Testis (tissue), 2 donors: ENCODE measurements at regions not wholly inside any gene's neighbourhood (a gene's known extent, or its start where the extent isn't known, plus 50 kb on each side); places are given as distances from the start of the nearest gene placed in this dataset.

Experiments
- DNase-seq: peaks from one replicate; pipeline ENCODE4 v3.0.0-alpha.2; 2019
- H3K27ac ChIP-seq, 2 donors: fragments of 200-600 bp; sonication (generic); one replicate each; pipeline ENCODE4 v1.5.1; 2019
- H3K27me3 ChIP-seq: fragments of 200-600 bp; sonication (generic); one replicate; pipeline ENCODE4 v1.5.1; 2019
- H3K36me3 ChIP-seq: fragments of 200-600 bp; sonication (generic); one replicate; pipeline ENCODE4 v1.5.1; 2017; ENCODE audit warnings: low read depth; ENCODE audit errors: missing control alignments
- H3K4me1 ChIP-seq: fragments of 200-600 bp; sonication (generic); one replicate; pipeline ENCODE4 v1.5.1; 2019
- H3K4me3 ChIP-seq, 2 donors: fragments of 200-600 bp; sonication (generic); one replicate each; pipeline ENCODE4 v1.5.1; 2017 to 2019
- H3K9me3 ChIP-seq: fragments of 200-600 bp; sonication (generic); one replicate; pipeline ENCODE4 v1.5.1; 2017
- CTCF ChIP-seq, 3 experiments: fragments of 450-650 bp in 2 of 3; fragments of 200-600 bp in 1 of 3; sonication (generic) in 1 of 3; IDR thresholded peaks; one replicate each; pipeline ENCODE4 v1.5.1; 2016 to 2019; ENCODE audit warnings: antibody characterized with exemption in 3 of 3, mild to moderate bottlenecking in 2 of 3, moderate library complexity in 1 of 3
- POLR2A ChIP-seq: fragments of 450-650 bp; IDR thresholded peaks from one replicate; pipeline ENCODE4 v1.6.1; 2017; ENCODE audit warnings: antibody characterized with exemption, mild to moderate bottlenecking, moderate library complexity
- WGBS, 2 donors: methylation state at CpG; one replicate each; pipeline ENCODE4 v1.1.5; 2018; 5-methylcytosine and 5-hydroxymethylcytosine counted together
- intact Hi-C: fragments of 100-400 bp; cut with DNase I; formaldehyde crosslinking; loops from one replicate; pipeline ENCODE4 v1.15.1; 2023; ENCODE audit warnings: low total_unique reads

DNA sequence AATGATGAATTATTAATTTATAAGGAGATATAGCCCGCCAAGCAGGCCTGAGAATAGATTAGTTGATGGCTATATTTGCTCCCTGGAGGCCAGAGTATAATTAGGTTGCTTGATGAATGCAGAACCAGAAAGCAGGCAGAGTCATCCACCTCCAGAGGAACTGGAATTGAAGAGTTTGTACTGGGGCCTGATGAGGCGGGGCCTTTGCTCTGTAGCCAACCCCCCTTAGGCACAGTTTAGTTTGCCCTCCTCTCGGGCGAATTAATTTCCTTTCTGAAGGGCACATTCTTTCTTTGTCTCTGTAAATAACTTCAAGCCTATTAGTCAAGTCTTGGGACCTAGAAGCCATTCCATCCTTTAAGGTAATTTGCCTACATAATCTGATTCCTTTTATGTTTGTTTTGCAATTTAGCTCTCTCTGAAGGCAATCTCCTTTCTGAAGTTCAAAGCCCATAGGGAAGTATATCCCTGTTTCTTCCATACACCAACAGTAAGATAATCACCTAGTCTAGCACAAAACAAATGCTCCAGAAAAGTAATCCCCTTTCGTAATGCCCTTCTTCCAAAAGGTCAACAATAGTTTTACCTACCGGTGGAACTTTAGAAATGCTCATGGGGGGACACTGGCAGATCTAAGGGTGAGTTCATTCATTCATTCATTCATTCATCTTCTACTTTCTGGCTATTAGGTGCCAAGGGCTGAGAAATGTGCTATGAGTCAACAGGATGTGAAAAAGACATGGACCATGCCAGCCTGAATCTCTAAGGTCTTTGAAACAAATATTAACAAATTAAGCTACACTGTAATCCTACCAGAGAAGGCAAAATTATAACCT, 84.8 kb upstream of the NUDT4 start:
- H3K4me1 ChIP-seq: peaks cover 3% of the 10 kb centered on the region

DNA sequence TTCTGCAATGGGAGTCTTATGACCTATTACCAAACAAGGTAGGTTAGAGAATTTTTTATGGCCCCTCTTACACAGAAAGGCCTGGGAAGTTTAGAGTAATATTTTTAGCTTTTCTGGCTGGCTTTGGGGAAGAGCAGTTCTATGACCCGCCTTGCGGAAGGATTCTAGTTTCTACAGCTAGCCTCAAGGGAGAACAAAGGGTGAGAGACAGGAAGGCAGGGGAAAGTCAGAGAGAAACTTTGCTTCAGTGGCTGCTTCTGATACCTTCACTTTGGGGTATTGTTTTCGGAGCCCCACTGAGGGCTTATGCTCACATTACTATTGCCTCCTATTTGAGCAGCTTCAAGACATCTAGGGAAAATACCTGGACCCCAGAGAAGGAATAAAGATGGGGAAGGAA, 80.7 kb upstream of the NUDT4 start:
- no peak for DNase-seq
- intact Hi-C loops: no loop called here
- peak overlapping the region in 1 of 2 donors; percentile 7 for H3K27ac ChIP-seq
- WGBS, 2 donors: 49 to 79% methylated on average over 3 of the region's 3 CpGs
- H3K27me3 ChIP-seq: no peaks in the 10 kb centered on the region
- H3K9me3 ChIP-seq: no peaks in the 10 kb centered on the region
- peaks cover 3% of the 10 kb centered on the region for H3K4me1 ChIP-seq
- no peak overlapping the region for H3K4me3 ChIP-seq
- TF ChIP-seq CTCF (IDR thresholded peaks at IDR 0.05): no peak
- TF ChIP-seq POLR2A: no peak
- no peaks in the 10 kb centered on the region for H3K36me3 ChIP-seq

More for the DNA sequence above, 84.8 kb upstream of the NUDT4 start:
- no peak for DNase-seq
- Histone ChIP-seq H3K36me3 (no peaks in the 10 kb centered on the region), H3K9me3 (no peaks in the 10 kb centered on the region), H3K4me3 (no peak overlapping the region), H3K27ac (no peak overlapping the region), H3K27me3 (no peaks in the 10 kb centered on the region)
- intact Hi-C loops: no loop called here
- TF ChIP-seq POLR2A (no peak), CTCF (IDR thresholded peaks at IDR 0.05) (no peak)
- 69 to 78% methylated on average over 6 of the region's 6 CpGs for WGBS, 2 donors

DNA sequence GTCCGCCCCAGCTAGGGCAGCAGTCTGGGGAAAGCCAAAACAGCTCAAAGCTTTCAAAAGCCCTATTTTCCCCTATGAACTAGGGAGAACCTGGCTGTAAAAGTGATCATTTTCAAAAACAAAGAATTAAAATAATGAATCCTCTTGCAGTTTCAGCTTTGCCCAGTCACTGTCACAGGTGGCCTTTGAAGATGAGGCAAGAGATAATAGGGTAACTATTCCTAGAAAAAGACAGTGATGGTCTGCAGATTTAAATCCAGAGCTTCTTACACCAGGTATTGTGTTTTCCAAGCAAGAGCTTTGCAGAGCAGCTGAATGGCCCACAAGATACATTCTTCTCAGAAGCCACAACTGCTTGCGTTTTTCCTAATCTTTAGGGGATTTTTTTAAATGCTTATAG, 80.2 kb upstream of the NUDT4 start:
- no peaks in the 10 kb centered on the region for H3K9me3 ChIP-seq
- H3K27ac ChIP-seq: no peak overlapping the region
- H3K4me3 ChIP-seq: no peak overlapping the region
- intact Hi-C loops: no loop called here
- H3K36me3 ChIP-seq: no peaks in the 10 kb centered on the region
- no peak for TF ChIP-seq POLR2A
- DNase-seq: no peak
- H3K27me3 ChIP-seq: no peaks in the 10 kb centered on the region
- H3K4me1 ChIP-seq: peaks cover 6% of the 10 kb centered on the region
- 68 to 82% methylated on average over 2 of the region's 2 CpGs for WGBS, 2 donors

- WGBS, 2 donors: 85% methylated on average over 5 of the region's 5 CpGs
- H3K9me3 ChIP-seq: no peaks in the 10 kb centered on the region
- intact Hi-C loops: no loop called here
- H3K4me3 ChIP-seq: no peak overlapping the region
- no peak overlapping the region for H3K27ac ChIP-seq
- DNase-seq: no peak
- TF ChIP-seq POLR2A: no peak
- TF ChIP-seq CTCF (IDR thresholded peaks at IDR 0.05): no peak
- H3K27me3 ChIP-seq: no peaks in the 10 kb centered on the region
- no peaks in the 10 kb centered on the region for H3K36me3 ChIP-seq
- peaks cover 10% of the 10 kb centered on the region for H3K4me1 ChIP-seq
These were observed 78.4 kb upstream of the NUDT4 start for GRCh38 chr12:93299262-93299846.

DNA sequence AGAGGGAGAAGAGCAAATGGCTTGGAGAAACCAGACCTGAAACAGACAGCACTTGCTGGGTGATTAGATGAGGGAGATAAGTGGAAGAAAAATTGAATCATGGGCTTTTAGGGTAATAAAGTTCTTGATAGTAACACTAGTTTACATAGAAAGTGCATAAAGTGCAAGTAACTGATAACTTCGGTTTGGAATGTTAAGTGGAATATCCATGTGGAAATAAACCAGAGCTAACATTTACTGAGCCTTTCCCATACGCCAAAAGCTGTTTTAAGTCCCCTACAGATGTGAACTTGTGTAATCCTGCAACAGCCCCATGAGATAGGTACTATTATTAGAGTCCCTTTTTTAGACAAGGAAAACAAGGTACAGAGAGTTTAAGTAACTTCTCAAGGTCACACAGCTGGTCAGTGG, 77.1 kb upstream of the NUDT4 start:
- Histone ChIP-seq H3K9me3 (no peaks in the 10 kb centered on the region), H3K36me3 (no peaks in the 10 kb centered on the region), H3K4me3 (no peak overlapping the region), H3K4me1 (peaks cover 10% of the 10 kb centered on the region), H3K27me3 (no peaks in the 10 kb centered on the region), H3K27ac (no peak overlapping the region)
- no peak for DNase-seq
- 54 to 58% methylated on average over 2 of the region's 2 CpGs for WGBS, 2 donors
- intact Hi-C loops: no loop called here
- TF ChIP-seq POLR2A: no peak
- no peak for TF ChIP-seq CTCF (IDR thresholded peaks at IDR 0.05)
